NCI-H1105 (cell line): ENCODE measurements at regions not wholly inside any gene's neighbourhood (a gene's known extent, or its start where the extent isn't known, plus 50 kb on each side); places are given as distances from the start of the nearest gene placed in this dataset.

Source experiments
- DNase-seq: peaks from one replicate; lab custom pipeline; 2025; lab: John Stamatoyannopoulos, UW

DNA sequence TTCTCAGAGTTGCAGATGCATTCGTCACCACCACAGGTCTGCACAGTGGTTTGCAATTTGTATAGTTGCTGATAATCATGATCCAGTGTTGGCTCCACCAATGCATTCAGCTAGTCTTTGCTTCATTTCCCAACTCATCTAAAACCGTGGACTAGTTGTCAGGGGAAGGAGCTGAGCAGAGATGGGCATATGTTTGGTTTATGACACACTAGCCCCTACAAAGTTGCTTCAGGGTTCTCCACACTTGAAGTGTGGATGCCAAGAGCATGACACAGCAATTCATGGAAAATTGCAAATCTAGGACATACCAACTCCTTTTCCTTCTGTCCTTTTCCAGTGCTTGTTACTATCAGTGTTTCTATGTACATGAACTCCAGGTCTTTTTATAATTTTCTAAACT, 168.0 kb downstream of the TNFSF13B start:
- DNase-seq: no peak

- peak; percentile 23 for DNase-seq
These were observed 170.0 kb downstream of the TNFSF13B start for GRCh38 chr13:108439556-108439955.

GRCh38 chr13:108444448-108444847, 174.9 kb downstream of the TNFSF13B start:
- DNase-seq: no peak

GRCh38 chr13:108448891-108449290, 179.4 kb downstream of the TNFSF13B start:
- no peak for DNase-seq

DNA sequence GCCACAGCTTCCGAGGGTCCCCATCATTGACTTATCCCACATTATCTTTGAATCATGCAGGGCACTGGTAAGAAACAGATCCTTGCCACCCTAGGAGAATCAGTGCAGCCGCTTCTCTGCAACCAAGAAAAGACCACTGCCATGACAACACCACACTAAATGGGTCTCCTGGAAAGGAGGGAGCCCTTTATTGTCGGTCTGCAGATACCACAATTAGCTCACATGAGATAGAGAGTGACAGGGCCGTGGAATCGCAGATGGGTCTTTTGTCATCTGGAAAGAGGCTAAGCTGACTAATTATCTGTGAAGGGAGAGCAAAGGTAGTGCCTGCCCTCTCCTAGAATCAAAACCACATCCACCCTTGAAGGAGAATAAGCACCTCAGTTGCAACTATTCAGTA, 178.3 kb upstream of the MYO16 start:
- no peak for DNase-seq

DNA sequence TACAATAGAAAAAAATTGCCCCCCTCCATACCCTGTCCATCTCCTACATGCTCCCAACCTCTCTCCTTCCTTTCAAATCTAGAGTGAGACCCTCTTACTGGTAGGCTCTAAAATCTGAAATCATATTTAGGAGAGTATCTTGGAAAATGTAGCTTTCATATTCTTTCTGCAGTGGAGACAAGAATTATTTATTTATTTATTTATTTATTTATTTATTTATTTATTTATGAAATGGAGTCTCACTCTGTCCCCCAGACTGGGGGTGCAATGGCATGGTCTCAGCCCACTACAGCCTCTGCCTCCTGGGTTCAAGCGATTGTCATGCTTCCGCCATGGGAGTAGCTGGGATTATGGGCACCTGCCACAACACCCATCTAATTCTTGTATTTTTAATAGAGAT, 174.1 kb upstream of the MYO16 start:
- DNase-seq: no peak

DNA sequence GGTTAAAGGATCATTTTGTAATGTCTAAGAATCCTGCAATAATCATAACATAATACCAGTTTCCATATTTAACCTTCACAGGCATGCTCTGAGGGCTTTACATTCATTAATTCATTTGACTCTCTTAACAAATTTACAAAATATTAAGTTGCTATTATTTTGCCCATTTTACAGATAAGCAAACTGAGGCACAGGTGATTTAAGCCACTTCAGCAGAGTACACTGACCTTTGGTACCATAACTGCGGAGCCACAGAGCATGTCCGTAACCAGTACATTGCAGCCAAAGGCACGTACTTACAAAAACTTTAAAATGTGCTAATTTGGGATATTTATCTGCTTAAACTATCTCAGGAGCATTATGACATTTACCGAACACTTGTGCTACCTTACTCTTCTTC, 169.4 kb upstream of the MYO16 start:
- DNase-seq: no peak

DNA sequence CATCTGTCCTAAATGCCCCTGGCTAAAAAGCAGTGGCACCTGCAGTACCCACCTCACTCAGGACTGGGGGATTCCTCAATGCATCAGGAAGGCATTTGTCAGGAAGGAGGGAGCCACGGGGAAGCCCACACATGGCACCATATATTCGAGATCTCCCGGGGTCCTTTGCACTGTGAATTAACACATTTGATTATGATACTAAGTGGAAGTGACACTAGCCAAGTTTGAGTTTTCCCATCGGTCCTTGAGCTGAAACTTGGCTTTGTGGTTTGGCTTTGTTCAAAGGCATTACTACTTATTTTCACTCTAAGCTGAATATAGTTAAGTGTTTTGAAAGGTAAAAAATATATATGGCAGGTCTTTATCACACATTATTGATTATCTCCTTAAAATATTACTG, 168.7 kb upstream of the MYO16 start:
- DNase-seq: no peak

- DNase-seq: no peak
These were observed 166.1 kb upstream of the MYO16 start for GRCh38 chr13:108463340-108463739.

GRCh38 chr13:108470921-108471320, 158.5 kb upstream of the MYO16 start:
- no peak for DNase-seq

DNA sequence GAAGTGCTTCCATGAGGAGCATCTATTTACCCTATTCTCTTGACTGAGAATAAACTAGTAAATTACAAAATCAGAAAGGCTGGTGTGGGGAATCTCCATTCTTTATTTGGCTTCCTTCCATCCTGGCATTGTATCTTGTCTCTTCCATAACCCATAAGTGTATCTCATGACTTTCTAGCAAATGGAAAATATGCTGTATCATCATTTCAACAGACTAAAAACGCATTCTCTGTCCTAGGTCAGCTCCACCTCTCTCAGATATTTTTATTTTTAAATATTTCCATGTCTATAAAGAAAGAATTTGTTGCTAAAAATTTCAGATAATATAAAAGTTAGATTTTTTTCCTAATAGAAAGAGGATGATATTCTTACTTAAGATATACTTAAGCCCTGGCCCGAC, 154.2 kb upstream of the MYO16 start:
- DNase-seq: no peak

DNA sequence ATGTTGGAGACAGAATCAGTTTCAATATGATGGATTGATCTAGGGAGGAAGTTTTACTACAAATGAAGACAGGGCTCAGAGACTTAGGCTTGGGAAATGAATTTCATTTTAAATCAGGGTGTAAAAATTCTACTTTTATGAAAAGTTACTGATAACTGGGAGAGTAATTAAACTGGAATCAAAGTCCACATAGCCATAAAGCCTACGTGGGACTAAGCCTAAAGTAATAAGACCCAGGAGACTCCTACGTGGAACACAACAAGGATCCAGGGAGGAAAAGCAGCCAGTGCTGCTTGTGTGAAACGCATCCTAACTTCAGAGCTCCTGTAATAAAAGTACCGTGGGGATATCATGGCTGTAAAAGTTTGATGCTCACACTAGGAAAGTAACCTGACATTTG, 152.0 kb upstream of the MYO16 start:
- DNase-seq: no peak

DNA sequence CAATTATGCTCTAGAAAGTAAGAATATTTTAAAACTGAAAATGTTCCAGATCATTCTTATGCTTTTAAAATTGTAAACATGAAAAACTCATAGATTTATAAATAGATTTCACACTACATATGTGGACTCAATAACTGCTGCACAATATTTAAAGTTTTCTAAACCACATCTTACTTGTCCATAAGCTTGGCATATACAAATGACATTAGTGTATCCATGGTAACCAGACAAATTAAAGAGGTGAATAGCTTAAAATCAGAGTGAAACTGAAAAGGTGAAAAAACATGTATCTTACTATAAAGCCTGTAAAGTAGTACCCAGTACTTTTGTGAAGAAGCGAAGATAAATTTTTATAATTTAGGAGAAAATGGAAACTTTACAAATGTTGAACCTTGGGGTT, 151.2 kb upstream of the MYO16 start:
- DNase-seq: no peak

GRCh38 chr13:108483981-108484380, 145.4 kb upstream of the MYO16 start:
- no peak for DNase-seq

GRCh38 chr13:108486096-108486495, 143.3 kb upstream of the MYO16 start:
- DNase-seq: no peak

DNA sequence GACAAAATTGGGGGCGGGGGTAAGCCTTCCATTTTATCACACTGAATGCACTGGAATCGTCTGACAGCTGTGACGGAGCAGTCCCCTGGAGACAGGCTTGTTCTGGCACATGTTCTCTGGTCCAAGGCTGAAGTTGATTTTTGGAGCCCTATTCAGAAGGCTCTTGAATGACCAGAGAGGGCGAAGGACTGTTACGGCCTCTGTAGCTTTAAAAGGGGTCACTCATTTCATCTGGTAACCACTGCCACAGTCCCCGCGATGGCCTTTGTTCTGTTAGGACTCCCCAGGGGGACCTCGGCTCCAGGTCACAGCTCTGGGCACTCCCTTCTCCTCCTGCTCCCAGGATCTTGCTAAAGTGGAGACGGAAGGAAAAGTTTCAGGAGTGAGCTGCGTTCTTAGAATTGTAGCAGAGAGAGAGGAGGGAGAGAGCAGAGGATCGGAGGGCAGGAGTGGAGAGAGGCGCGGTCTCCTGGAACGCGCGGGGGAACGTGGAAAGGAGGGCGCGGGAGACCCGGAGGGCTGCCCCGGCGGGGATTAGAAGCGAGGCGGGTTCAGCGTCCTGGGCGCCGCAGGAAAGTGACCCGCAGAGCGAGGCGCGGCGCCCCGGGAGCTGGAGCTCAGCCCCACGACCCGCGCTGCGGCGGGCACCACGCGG, 134.3 kb upstream of the MYO16 start:
- no peak for DNase-seq

DNA sequence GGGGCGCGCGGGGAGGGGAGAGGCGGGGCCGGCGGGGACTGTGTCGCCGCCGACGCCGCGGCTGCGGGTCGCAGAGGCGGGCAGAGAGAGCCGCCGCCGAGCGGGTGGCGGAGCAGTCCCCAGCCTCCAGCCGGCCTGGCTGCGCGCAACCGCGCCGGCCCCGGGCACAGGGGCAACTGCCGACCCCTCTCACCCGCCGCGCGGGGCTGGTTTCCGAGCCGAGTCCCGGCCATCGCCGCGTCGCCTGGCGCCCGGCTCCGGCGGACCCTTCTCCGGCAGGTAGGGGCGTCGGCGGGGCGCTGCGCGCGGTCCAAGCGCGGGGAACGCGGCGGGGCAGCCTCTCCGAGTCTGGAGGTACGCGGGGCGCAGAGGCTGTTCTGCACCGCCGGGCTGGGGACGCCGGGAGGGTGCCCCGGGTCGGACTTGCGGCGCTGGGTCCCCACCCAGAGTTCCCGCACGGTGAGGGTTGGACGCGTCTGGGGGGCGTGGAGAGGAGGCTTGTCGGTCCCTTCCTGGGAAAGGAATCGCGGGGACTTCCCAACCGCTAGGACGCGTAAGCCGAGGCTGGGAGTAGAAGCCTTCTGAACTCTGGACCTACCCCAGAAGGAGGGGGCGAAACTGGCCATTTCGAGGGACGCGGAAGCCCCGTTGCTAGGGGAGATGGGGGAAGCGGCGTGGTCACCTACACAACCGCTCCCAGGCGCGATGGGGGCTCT, 133.6 kb upstream of the MYO16 start:
- peak; percentile 64 for DNase-seq

GRCh38 chr13:108496362-108497210, 132.8 kb upstream of the MYO16 start:
- no peak for DNase-seq

GRCh38 chr13:108500711-108501110, 128.7 kb upstream of the MYO16 start:
- no peak for DNase-seq

DNA sequence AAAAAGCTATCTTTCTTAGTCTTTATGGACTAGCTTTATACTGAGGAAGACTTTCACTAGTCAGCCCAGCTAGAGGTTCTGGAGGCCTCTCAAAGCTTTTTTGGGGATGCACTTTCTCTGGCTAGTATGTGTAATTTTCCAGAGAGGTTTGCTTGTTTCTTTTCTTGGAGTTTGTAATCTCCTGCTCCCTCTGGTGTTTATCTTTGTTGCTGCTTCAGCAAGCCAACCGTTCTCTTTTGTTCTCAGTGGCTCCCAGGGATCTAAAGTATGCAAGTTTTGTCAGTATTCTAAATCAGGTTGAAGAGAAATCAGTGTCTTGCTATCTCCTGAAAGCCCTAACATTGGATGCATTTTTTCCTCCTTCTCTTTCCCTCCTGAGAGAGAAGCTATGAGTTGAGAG, 121.1 kb upstream of the MYO16 start:
- DNase-seq: no peak

DNA sequence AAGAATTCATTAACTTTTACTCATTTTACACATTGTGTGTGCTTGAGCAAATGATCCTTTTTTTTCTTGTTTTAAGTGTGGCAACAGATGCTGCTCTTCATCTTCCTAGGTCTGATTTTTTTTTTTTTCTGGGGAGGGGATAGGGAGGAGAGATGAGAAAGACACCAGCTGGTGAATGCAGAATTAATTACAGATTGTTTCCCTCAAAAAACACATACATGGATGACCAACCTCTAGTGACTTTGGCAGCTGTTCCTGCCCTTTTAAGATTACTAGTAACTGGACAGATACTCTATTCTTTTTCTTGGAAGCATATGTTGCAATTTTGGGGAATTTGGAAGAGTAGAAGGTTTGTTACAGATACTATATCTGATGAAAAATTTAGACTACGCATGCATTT, 103.6 kb upstream of the MYO16 start:
- DNase-seq: peak; percentile 16

GRCh38 chr13:108526286-108526685, 103.1 kb upstream of the MYO16 start:
- DNase-seq: no peak

DNA sequence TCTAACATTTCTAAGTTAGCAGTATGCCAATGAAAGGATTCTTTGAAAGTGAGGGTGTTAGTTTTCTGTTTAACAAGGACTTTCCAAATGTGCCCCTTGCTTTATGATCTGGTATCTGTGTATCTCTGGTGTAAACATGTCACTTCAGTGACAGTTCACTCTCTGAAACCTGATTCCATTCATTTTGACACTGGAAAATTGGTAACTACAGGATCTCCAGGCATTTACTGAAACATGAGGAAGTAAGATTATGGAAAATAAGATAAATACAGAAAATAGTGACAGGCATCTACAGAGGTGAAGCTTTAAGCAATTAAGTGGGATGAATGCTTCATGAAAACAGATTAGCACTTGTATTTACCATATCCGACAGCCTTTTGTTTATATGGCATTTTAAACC, 101.6 kb upstream of the MYO16 start:
- peak; percentile 31 for DNase-seq
